Skeletal muscle tissue (tissue), 3 donors: ENCODE measurements at regions not wholly inside any gene's neighbourhood (a gene's known extent, or its start where the extent isn't known, plus 50 kb on each side); places are given as distances from the start of the nearest gene placed in this dataset.

Source experiments
- H3K27ac ChIP-seq: one replicate; pipeline ENCODE4 v1.7.0; 2013; ENCODE audit warnings: mild to moderate bottlenecking, low read depth, low read length, inconsistent platforms
- H3K27me3 ChIP-seq, 3 donors: one replicate each; pipeline ENCODE4 v1.7.0; 2013; ENCODE audit warnings: low read length in 3 of 3; ENCODE audit not compliant: control insufficient read depth in 3 of 3, insufficient read depth in 3 of 3
- H3K36me3 ChIP-seq, 3 donors: one replicate each; pipeline ENCODE4 v1.7.0; 2013; ENCODE audit warnings: low read length in 3 of 3; ENCODE audit not compliant: control insufficient read depth in 3 of 3, insufficient read depth in 3 of 3
- H3K4me1 ChIP-seq, 3 donors: one replicate each; pipeline ENCODE4 v1.7.0; 2013; ENCODE audit warnings: low read length in 3 of 3, mild to moderate bottlenecking in 3 of 3; ENCODE audit not compliant: control insufficient read depth in 3 of 3, insufficient read depth in 3 of 3
- H3K4me3 ChIP-seq, 3 donors: one replicate each; pipeline ENCODE4 v1.7.0; 2013; ENCODE audit warnings: low read length in 3 of 3
- H3K9ac ChIP-seq, 3 donors: one replicate each; pipeline ENCODE4 v1.7.0; 2013; ENCODE audit warnings: low read length in 3 of 3, mild to moderate bottlenecking in 3 of 3, moderate library complexity in 2 of 3, low read depth in 1 of 3
- H3K9me3 ChIP-seq, 3 donors: one replicate each; pipeline ENCODE4 v1.7.0; 2013; ENCODE audit warnings: low read length in 3 of 3; ENCODE audit not compliant: control insufficient read depth in 3 of 3
- donor health status: Osteomylitis.

GRCh38 chr15:72982714-72983113 is 69.5 kb upstream of the NEO1 start:
- no peaks in the 10 kb centered on the region for H3K4me1 ChIP-seq
- H3K9ac ChIP-seq: no peak overlapping the region
- H3K4me3 ChIP-seq: no peak overlapping the region
- no peaks in the 10 kb centered on the region for H3K9me3 ChIP-seq
- H3K27me3 ChIP-seq: no peaks in the 10 kb centered on the region
- H3K27ac ChIP-seq: no peak overlapping the region
- no peaks in the 10 kb centered on the region for H3K36me3 ChIP-seq

DNA sequence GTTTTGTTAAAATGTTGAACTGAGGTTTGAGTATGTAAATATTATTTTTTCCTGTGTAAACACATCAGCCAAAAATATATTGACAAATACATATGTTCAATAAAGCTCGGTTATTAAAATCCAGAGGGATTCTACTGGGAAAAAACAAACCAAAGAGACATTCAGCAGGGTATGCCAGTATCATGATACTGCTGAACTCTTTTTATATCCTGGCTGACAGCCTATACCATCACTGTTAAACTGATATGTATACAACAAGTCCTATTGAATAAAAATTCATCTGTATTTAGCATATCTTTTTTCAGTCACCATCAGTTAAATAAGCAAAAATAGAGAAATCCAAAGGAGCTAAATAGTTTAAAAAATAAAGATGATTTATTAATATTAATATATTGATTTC is 71.6 kb upstream of the NEO1 start:
- Histone ChIP-seq H3K9me3 (no peaks in the 10 kb centered on the region), H3K27ac (no peak overlapping the region), H3K36me3 (no peaks in the 10 kb centered on the region), H3K4me1 (no peaks in the 10 kb centered on the region), H3K9ac (no peak overlapping the region), H3K4me3 (no peak overlapping the region), H3K27me3 (no peaks in the 10 kb centered on the region)

- Histone ChIP-seq H3K4me3 (no peak overlapping the region), H3K9me3 (no peaks in the 10 kb centered on the region), H3K9ac (no peak overlapping the region), H3K27ac (no peak overlapping the region), H3K27me3 (no peaks in the 10 kb centered on the region), H3K36me3 (no peaks in the 10 kb centered on the region), H3K4me1 (no peaks in the 10 kb centered on the region)
Observed at GRCh38 chr15:72979791-72980190, 72.5 kb upstream of the NEO1 start.

DNA sequence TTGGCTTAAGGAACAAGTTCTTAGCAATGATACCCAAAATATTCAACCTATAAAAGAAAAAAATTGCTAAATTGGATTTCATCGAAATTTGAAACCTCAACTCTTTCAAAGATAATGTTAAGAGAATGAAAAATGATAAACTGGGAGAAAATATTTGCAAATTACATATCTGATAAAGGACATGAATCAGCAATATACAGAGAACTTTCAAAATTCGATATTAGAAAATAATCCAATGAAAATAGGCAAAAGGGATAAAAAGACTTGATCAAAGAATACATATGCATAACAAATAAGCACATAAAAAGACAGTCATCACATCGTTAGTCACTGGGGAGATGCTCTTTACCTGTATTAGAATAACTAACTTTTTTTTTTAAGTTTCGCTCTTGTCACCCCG is 73.0 kb upstream of the NEO1 start:
- Histone ChIP-seq H3K27me3 (no peaks in the 10 kb centered on the region), H3K4me3 (no peak overlapping the region), H3K4me1 (no peaks in the 10 kb centered on the region), H3K9me3 (no peaks in the 10 kb centered on the region), H3K27ac (no peak overlapping the region), H3K9ac (no peak overlapping the region), H3K36me3 (no peaks in the 10 kb centered on the region)

- Histone ChIP-seq H3K27ac (no peak overlapping the region), H3K4me1 (no peaks in the 10 kb centered on the region), H3K9ac (no peak overlapping the region), H3K4me3 (no peak overlapping the region), H3K27me3 (no peaks in the 10 kb centered on the region), H3K9me3 (no peaks in the 10 kb centered on the region), H3K36me3 (no peaks in the 10 kb centered on the region)
Observed at GRCh38 chr15:72978223-72978622, 74.0 kb upstream of the NEO1 start.

- Histone ChIP-seq H3K9ac (peak overlapping the region; percentile 18 to 81 (median 45)), H3K36me3 (no peaks in the 10 kb centered on the region), H3K9me3 (no peaks in the 10 kb centered on the region), H3K4me3 (peak overlapping the region in 2 of 3 donors; percentile 63 to 70), H3K4me1 (peaks cover 19 to 38% (median 37%) of the 10 kb centered on the region in 3 donors), H3K27me3 (no peaks in the 10 kb centered on the region), H3K27ac (peak overlapping the region; percentile 64)
Observed at GRCh38 chr15:72972362-72972761, 79.9 kb upstream of the NEO1 start.

DNA sequence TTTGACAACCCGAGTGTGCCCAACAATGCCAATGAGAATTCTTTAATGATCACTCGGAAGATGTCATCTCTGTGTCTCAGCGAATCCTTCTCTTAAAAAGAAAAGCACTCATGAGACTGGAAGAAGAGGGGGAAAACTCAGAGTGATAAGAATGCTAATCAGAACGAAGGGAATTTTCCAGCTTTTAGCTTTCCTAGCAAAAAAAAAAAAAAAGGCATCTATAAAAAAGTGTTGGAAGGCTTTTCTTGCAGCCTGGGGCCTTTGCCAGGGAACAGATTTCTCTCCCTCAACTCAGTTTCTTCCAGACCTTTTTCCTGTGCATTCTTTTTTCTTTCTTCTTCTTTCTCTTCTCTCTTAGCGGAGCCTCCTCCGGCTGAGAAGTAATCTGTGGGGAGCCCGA is 80.5 kb upstream of the NEO1 start:
- peak overlapping the region; percentile 45 to 81 (median 69) for H3K9ac ChIP-seq
- peak overlapping the region; percentile 63 to 75 (median 70) for H3K4me3 ChIP-seq
- no peaks in the 10 kb centered on the region for H3K36me3 ChIP-seq
- no peaks in the 10 kb centered on the region for H3K27me3 ChIP-seq
- H3K4me1 ChIP-seq: peaks cover 19 to 39% (median 37%) of the 10 kb centered on the region in 3 donors
- H3K27ac ChIP-seq: peak overlapping the region; percentile 64
- H3K9me3 ChIP-seq: no peaks in the 10 kb centered on the region

GRCh38 chr15:72970933-72971760 is 81.1 kb upstream of the NEO1 start:
- H3K4me3 ChIP-seq: peak overlapping the region; percentile 63 to 75 (median 70)

DNA sequence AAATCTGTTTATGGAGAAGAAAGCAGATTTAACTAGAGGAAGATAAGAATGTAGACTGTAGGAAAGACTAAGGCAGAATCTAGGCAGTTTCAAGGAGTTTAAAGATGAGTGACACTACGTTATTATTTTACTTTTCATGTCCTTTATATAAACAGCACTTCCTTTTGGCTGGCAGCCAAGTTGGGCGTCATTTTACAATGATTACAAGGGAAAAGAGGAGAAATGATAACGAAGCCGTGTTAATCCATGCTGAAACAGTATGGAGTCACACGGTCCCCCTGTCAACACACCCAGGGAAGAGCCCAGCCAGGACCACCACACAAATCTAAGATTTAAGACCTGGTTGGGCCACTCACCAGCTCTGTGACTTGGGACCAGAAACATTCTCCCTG is 83.7 kb upstream of the NEO1 start:
- H3K9me3 ChIP-seq: no peaks in the 10 kb centered on the region
- peaks cover 19 to 39% (median 37%) of the 10 kb centered on the region in 3 donors for H3K4me1 ChIP-seq
- H3K4me3 ChIP-seq: no peak overlapping the region
- H3K9ac ChIP-seq: no peak overlapping the region
- H3K27ac ChIP-seq: peak overlapping the region; percentile 48
- no peaks in the 10 kb centered on the region for H3K36me3 ChIP-seq
- H3K27me3 ChIP-seq: no peaks in the 10 kb centered on the region

More at GRCh38 chr15:72970933-72971760, 81.1 kb upstream of the NEO1 start:
- H3K9me3 ChIP-seq: no peaks in the 10 kb centered on the region
- peak overlapping the region; percentile 64 for H3K27ac ChIP-seq
- H3K36me3 ChIP-seq: no peaks in the 10 kb centered on the region
- H3K4me1 ChIP-seq: peaks cover 19 to 39% (median 37%) of the 10 kb centered on the region in 3 donors
- H3K27me3 ChIP-seq: no peaks in the 10 kb centered on the region
- peak overlapping the region; percentile 45 to 81 (median 69) for H3K9ac ChIP-seq

- Histone ChIP-seq H3K27ac (peak overlapping the region; percentile 48), H3K27me3 (no peaks in the 10 kb centered on the region), H3K9me3 (no peaks in the 10 kb centered on the region), H3K4me3 (no peak overlapping the region), H3K36me3 (no peaks in the 10 kb centered on the region), H3K4me1 (peaks cover 19 to 39% (median 37%) of the 10 kb centered on the region in 3 donors), H3K9ac (no peak overlapping the region)
Observed at GRCh38 chr15:72967811-72968530, 84.3 kb upstream of the NEO1 start.
